ENCODE measurements at regions not wholly inside any gene's neighbourhood (a gene's known extent, or its start where the extent isn't known, plus 50 kb on each side); places are given as distances from the start of the nearest gene placed in this dataset.

DNA sequence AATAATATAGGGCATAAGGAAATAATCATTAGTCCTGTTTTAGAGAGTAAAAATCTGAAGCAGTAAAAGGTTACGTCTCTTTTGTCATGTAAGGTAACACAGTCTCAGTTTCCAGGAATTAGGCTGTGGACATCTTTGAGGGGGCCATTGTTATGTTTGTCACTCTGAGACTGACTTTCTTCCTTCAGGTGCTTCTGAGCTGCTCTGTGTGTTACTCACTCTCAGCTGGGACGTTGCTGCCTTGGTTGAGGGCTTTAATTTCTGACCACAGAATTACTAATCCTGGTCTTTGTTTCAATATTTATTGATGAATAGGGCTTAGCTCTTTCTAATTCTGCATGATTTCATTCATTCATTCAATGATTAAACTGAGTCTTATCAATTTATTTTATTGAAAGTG is 55.9 kb upstream of the SLC38A11 start:
- no peak overlapping the region for H3K4ac ChIP-seq (ENCODE audit: low read depth in 1 of 2, low read length in 2 of 2)
- no peak overlapping the region for H2BK15ac ChIP-seq (ENCODE audit: low read depth, poor library complexity, severe bottlenecking)
- WGBS, result 96% methylated on average over 1 of the region's 2 CpGs

DNA sequence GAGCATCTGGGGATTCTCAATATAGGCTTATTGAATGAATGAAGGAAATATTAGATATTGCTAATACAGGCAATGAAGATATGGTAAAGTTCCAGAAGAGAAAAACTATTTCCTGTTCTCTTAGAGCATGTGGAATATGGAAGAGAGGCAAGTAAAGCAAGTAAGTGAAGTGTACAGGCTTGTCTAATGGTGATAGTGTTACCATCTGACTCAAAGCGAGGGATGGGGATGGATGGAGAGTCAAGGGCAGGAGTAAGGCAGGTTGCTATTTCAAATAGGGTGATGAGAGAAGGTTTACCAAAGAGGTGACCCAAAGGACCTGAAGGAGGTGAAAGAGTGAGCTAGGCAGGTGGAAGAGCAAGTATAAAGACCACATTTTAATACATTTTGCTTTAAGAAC is 55.2 kb upstream of the SLC38A11 start:
- 88% methylated on average over 1 of the region's 1 CpG for WGBS
- Histone ChIP-seq H2BK12ac (ENCODE audit: low read length in 2 of 2) (no peak overlapping the region), H3K4me2 (ENCODE audit: low read length, poor library complexity, severe bottlenecking) (no peak overlapping the region), H3K9me3 (ENCODE audit: control insufficient read depth, low read length) (no peaks in the 10 kb centered on the region), H2BK15ac (ENCODE audit: low read depth, poor library complexity, severe bottlenecking) (no peak overlapping the region), H3K79me1 (replicated peaks; ENCODE audit: low read length, poor library complexity, severe bottlenecking) (no peaks in the 10 kb centered on the region), H2AK5ac (ENCODE audit: low read length, severe bottlenecking) (no peak overlapping the region), H3K23ac (ENCODE audit: low read length in 2 of 2) (no peak overlapping the region), H4K8ac (ENCODE audit: low read length) (no peak overlapping the region), H3K18ac (ENCODE audit: low read depth in 1 of 2, low read length in 2 of 2) (no peak overlapping the region), H3K14ac (ENCODE audit: low read length in 2 of 2) (no peak overlapping the region), H3K4me1 (ENCODE audit: control insufficient read depth, insufficient read depth, low read depth, low read length) (peaks cover 5% of the 10 kb centered on the region), H4K91ac (ENCODE audit: low read length) (no peak overlapping the region), H3K9ac (ENCODE audit: low read length) (no peak overlapping the region), H3K27me3 (ENCODE audit: control insufficient read depth in 1 of 2, insufficient read depth in 1 of 2, low read length in 2 of 2) (no peaks in the 10 kb centered on the region), H2BK5ac (ENCODE audit: low read depth, low read length, poor library complexity, severe bottlenecking) (no peak overlapping the region), H2AFZ (ENCODE audit: low read depth, low read length) (no peak overlapping the region), H2BK120ac (ENCODE audit: low read depth, low read length) (no peak overlapping the region), H3K4me3 (ENCODE audit: insufficient read depth in 1 of 2, low read depth in 1 of 2, low read length in 2 of 2) (no peak overlapping the region), H3K36me3 (ENCODE audit: control insufficient read depth in 1 of 2, insufficient read depth in 2 of 2, low read depth in 1 of 2, low read length in 2 of 2) (no peaks in the 10 kb centered on the region), H3K4ac (ENCODE audit: low read depth in 1 of 2, low read length in 2 of 2) (no peak overlapping the region), H3K27ac (ENCODE audit: low read length, poor library complexity, severe bottlenecking) (no peak overlapping the region)
- DNase-seq, result no peak

More for the DNA sequence above, 55.9 kb upstream of the SLC38A11 start:
- no peaks in the 10 kb centered on the region for H3K9me3 ChIP-seq (ENCODE audit: control insufficient read depth, low read length)
- H3K4me3 ChIP-seq (ENCODE audit: insufficient read depth in 1 of 2, low read depth in 1 of 2, low read length in 2 of 2), result no peak overlapping the region
- DNase-seq, result no peak
- no peak overlapping the region for H3K27ac ChIP-seq (ENCODE audit: low read length, poor library complexity, severe bottlenecking)
- no peaks in the 10 kb centered on the region for H3K27me3 ChIP-seq (ENCODE audit: control insufficient read depth in 1 of 2, insufficient read depth in 1 of 2, low read length in 2 of 2)
- no peak overlapping the region for H4K8ac ChIP-seq (ENCODE audit: low read length)
- no peak overlapping the region for H3K4me2 ChIP-seq (ENCODE audit: low read length, poor library complexity, severe bottlenecking)
- H2AK5ac ChIP-seq (ENCODE audit: low read length, severe bottlenecking), result no peak overlapping the region
- H2BK120ac ChIP-seq (ENCODE audit: low read depth, low read length), result no peak overlapping the region
- H3K18ac ChIP-seq (ENCODE audit: low read depth in 1 of 2, low read length in 2 of 2), result no peak overlapping the region
- H2AFZ ChIP-seq (ENCODE audit: low read depth, low read length), result no peak overlapping the region
- no peak overlapping the region for H4K91ac ChIP-seq (ENCODE audit: low read length)
- H3K23ac ChIP-seq (ENCODE audit: low read length in 2 of 2), result no peak overlapping the region
- no peak overlapping the region for H2BK12ac ChIP-seq (ENCODE audit: low read length in 2 of 2)
- no peak overlapping the region for H2BK5ac ChIP-seq (ENCODE audit: low read depth, low read length, poor library complexity, severe bottlenecking)
- no peaks in the 10 kb centered on the region for H3K79me1 ChIP-seq (replicated peaks; ENCODE audit: low read length, poor library complexity, severe bottlenecking)
- no peak overlapping the region for H3K9ac ChIP-seq (ENCODE audit: low read length)
- H3K14ac ChIP-seq (ENCODE audit: low read length in 2 of 2), result no peak overlapping the region
- peaks cover 5% of the 10 kb centered on the region for H3K4me1 ChIP-seq (ENCODE audit: control insufficient read depth, insufficient read depth, low read depth, low read length)
- H3K36me3 ChIP-seq (ENCODE audit: control insufficient read depth in 1 of 2, insufficient read depth in 2 of 2, low read depth in 1 of 2, low read length in 2 of 2), result no peaks in the 10 kb centered on the region

DNA sequence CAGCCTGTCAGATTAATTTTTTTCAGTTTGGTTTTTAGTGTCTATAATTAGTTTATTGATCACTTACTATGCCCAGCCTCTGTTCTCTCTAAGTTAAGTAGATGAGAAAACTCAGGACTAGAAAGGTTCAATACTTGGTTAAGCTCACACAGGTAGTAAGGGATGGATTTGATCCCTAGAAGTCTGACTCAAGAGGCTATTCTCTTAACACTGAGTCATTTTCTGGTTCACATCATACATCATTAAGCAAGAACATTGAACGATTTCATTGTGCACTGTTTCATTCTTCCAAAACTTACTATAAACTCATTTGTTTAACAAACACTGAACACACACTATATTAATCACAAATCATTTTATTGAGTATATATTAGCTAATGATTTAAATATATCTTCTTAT is 54.1 kb upstream of the SLC38A11 start:
- Histone ChIP-seq H2AK5ac (ENCODE audit: low read length, severe bottlenecking) (no peak overlapping the region), H2AFZ (ENCODE audit: low read depth, low read length) (no peak overlapping the region), H3K36me3 (ENCODE audit: control insufficient read depth in 1 of 2, insufficient read depth in 2 of 2, low read depth in 1 of 2, low read length in 2 of 2) (no peaks in the 10 kb centered on the region), H3K9ac (ENCODE audit: low read length) (peak overlapping the region; percentile 18), H3K27ac (ENCODE audit: low read length, poor library complexity, severe bottlenecking) (no peak overlapping the region), H3K4ac (ENCODE audit: low read depth in 1 of 2, low read length in 2 of 2) (no peak overlapping the region), H4K8ac (ENCODE audit: low read length) (no peak overlapping the region), H2BK15ac (ENCODE audit: low read depth, poor library complexity, severe bottlenecking) (no peak overlapping the region), H3K79me1 (replicated peaks; ENCODE audit: low read length, poor library complexity, severe bottlenecking) (no peaks in the 10 kb centered on the region), H3K18ac (ENCODE audit: low read depth in 1 of 2, low read length in 2 of 2) (no peak overlapping the region), H3K4me1 (ENCODE audit: control insufficient read depth, insufficient read depth, low read depth, low read length) (peaks cover 5% of the 10 kb centered on the region), H3K14ac (ENCODE audit: low read length in 2 of 2) (no peak overlapping the region), H3K23ac (ENCODE audit: low read length in 2 of 2) (no peak overlapping the region), H3K4me2 (ENCODE audit: low read length, poor library complexity, severe bottlenecking) (no peak overlapping the region), H2BK5ac (ENCODE audit: low read depth, low read length, poor library complexity, severe bottlenecking) (no peak overlapping the region), H4K91ac (ENCODE audit: low read length) (no peak overlapping the region), H2BK120ac (ENCODE audit: low read depth, low read length) (no peak overlapping the region), H2BK12ac (ENCODE audit: low read length in 2 of 2) (no peak overlapping the region), H3K4me3 (ENCODE audit: insufficient read depth in 1 of 2, low read depth in 1 of 2, low read length in 2 of 2) (no peak overlapping the region), H3K27me3 (ENCODE audit: control insufficient read depth in 1 of 2, insufficient read depth in 1 of 2, low read length in 2 of 2) (no peaks in the 10 kb centered on the region), H3K9me3 (ENCODE audit: control insufficient read depth, low read length) (no peaks in the 10 kb centered on the region)
- WGBS, result 67% methylated on average over 1 of the region's 1 CpG
- DNase-seq, result no peak

GRCh38 chr2:165008730-165009315 is 53.5 kb upstream of the SLC38A11 start:
- Histone ChIP-seq H4K8ac (ENCODE audit: low read length) (no peak overlapping the region), H3K36me3 (ENCODE audit: control insufficient read depth in 1 of 2, insufficient read depth in 2 of 2, low read depth in 1 of 2, low read length in 2 of 2) (no peaks in the 10 kb centered on the region), H3K4ac (ENCODE audit: low read depth in 1 of 2, low read length in 2 of 2) (no peak overlapping the region), H3K79me1 (replicated peaks; ENCODE audit: low read length, poor library complexity, severe bottlenecking) (no peaks in the 10 kb centered on the region), H3K4me2 (ENCODE audit: low read length, poor library complexity, severe bottlenecking) (no peak overlapping the region), H3K14ac (ENCODE audit: low read length in 2 of 2) (no peak overlapping the region), H2BK5ac (ENCODE audit: low read depth, low read length, poor library complexity, severe bottlenecking) (peak overlapping the region; percentile 32), H4K91ac (ENCODE audit: low read length) (no peak overlapping the region), H3K9ac (ENCODE audit: low read length) (no peak overlapping the region), H2AFZ (ENCODE audit: low read depth, low read length) (no peak overlapping the region), H3K18ac (ENCODE audit: low read depth in 1 of 2, low read length in 2 of 2) (no peak overlapping the region), H3K9me3 (ENCODE audit: control insufficient read depth, low read length) (no peaks in the 10 kb centered on the region), H2BK120ac (ENCODE audit: low read depth, low read length) (no peak overlapping the region), H3K27ac (ENCODE audit: low read length, poor library complexity, severe bottlenecking) (peak overlapping the region; percentile 64), H3K4me3 (ENCODE audit: insufficient read depth in 1 of 2, low read depth in 1 of 2, low read length in 2 of 2) (no peak overlapping the region), H2BK12ac (ENCODE audit: low read length in 2 of 2) (no peak overlapping the region), H2BK15ac (ENCODE audit: low read depth, poor library complexity, severe bottlenecking) (no peak overlapping the region), H3K27me3 (ENCODE audit: control insufficient read depth in 1 of 2, insufficient read depth in 1 of 2, low read length in 2 of 2) (no peaks in the 10 kb centered on the region), H2AK5ac (ENCODE audit: low read length, severe bottlenecking) (peak overlapping the region; percentile 49), H3K23ac (ENCODE audit: low read length in 2 of 2) (no peak overlapping the region), H3K4me1 (ENCODE audit: control insufficient read depth, insufficient read depth, low read depth, low read length) (peaks cover 5% of the 10 kb centered on the region)
- 100% methylated on average over 1 of the region's 3 CpGs for WGBS
- DNase-seq, result no peak

Measured in mesenchymal stem cell (in vitro differentiated cells and primary cell).